IPS DF 19.7 (cell line): ENCODE measurements at regions not wholly inside any gene's neighbourhood (a gene's known extent, or its start where the extent isn't known, plus 50 kb on each side); places are given as distances from the start of the nearest gene placed in this dataset.

Experiments used
- DNase-seq: peaks from one replicate; pipeline ENCODE4 v3.0.0-alpha.2; 2013; ENCODE audit warnings: low read depth, low spot score

GRCh38 chr4:129167640-129168260, 71.8 kb downstream of the C4orf33 start:
- DNase-seq, result peak; percentile 30

DNA sequence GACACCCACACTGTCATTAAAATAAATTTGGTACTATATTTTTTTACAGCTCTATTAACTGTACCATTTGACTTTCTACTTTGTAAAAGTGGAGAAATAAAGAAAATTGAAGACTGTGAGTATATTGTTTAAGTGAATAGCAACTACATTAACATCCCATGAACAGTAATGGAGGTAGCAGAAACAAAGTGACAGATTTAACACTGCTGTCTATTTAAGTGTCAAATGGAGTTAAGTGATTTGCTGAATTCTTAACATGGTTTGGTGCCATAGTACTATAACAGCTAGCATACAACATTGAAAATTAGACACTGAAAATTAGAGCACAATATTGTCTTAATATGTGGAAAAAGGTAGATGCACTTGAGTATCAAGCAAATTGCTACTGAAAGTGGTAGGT, 76.2 kb downstream of the C4orf33 start:
- no peak for DNase-seq

GRCh38 chr4:129176864-129177263, 80.9 kb downstream of the C4orf33 start:
- no peak for DNase-seq

- DNase-seq, result no peak
Observed at GRCh38 chr4:129179276-129179675, 83.3 kb downstream of the C4orf33 start.

GRCh38 chr4:129189630-129190029, 93.7 kb downstream of the C4orf33 start:
- no peak for DNase-seq

- no peak for DNase-seq
Observed at GRCh38 chr4:129193357-129194100, 97.6 kb downstream of the C4orf33 start.

- DNase-seq, result no peak
Observed at GRCh38 chr4:129208481-129208880, 112.5 kb downstream of the C4orf33 start.

DNA sequence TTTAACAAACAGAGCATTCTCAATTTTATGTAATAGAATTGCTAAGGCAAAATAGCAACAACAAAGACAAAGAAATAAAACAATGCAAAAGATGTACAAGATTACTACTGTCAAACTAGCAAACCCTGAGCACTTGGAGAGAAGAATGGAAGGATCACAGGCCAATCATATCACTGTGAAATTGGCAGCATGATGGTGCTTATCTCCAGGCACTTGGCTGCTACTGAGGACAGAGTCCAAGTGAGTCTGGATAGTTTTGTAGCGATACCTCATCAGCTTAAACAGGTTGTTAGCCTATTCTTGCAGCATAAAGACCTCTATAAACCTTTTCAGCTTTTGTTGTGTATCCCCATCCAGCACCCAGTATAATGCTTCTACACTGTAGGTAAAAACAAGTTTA, 117.7 kb downstream of the C4orf33 start:
- no peak for DNase-seq

DNA sequence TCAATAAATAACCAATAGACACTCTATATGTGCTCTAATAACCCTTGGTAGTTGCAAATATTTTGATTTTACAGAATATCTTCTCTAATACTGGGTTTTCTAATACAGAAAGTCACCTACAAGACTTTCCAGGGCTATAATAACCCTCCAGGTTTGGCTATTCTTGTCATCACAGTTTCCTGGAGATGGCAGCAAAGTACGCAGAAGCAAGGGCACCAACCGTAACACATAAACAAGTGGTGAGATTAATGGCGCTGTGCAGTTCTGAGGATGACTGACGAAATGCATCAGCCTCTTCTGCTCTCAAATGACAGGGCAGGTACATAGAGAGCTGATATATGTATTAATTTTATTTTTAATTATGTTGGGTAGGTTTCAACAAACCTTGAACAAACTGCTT, 122.4 kb downstream of the C4orf33 start:
- DNase-seq, result no peak

DNA sequence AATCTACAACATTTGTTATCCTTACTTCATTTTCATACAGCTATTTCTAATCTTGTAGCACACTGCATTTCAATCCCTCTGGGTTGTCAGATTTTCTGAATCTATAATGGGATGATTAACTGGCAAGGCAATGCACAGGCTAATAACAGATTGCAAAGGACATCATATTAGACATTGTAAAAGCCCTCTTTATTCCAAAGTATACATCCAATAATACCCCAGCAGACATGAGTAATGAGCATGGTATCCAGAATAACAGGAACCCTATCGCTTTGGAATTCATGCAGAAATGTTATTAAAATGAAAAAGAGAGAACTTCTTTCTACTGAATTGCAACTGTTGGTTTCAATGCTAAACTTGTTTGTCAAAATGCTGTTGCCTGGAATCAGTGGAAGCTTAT, 122.9 kb downstream of the C4orf33 start:
- DNase-seq, result no peak

DNA sequence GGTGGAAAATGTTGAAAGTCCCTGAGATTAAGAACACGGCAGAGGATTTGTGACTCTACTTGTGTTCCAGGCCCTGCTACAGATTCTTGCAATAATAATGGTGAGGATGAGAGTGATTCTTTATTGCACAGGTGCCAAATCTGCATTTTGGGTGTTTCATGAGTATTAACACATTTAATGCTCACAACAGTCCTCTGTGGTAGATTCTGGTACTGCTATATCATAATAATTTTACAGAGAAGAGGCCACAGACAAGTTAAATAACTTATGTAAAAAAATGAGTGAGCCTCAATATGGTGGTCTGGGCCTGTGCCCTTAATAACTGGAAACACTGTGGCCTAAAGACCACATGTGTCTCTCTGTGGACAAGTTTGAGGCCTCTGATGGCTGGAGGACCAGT, 124.3 kb downstream of the C4orf33 start:
- DNase-seq, result no peak

DNA sequence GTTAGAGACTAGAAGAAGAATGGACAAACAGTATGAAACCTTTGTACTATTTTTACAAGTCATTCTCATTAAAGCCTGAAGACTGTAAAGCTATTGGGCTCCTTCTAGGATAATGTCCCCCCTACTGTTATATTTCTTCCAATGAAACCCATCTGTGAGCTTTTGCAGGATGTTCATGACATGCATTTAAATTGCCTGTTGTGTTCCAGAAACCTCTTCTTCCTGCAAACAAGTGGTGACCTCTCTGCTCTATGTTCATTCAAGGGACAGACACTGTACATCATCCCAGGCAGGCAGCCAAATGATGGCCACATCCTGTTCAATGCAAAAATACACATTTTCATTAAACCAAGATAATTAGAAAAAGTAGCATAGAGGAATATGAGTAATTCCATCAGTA, 128.0 kb downstream of the C4orf33 start:
- DNase-seq, result no peak

DNA sequence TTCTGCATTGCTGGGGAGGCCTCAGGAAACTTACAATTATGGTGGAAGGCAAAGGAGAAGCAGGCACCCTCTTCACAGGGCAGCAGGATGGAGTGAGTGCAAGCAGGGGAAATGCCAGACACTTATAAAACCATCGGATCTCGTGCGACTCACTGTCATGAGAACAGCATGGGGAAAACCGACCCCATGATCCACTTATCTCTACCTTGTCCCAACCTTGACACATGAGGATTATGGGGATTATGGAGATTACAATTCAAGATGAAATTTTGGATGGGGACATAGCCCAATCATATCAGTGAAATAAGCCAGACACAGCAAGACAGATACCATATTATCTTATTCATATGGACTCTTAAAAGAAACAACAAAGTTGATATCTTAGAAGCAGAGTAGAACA, 134.9 kb downstream of the C4orf33 start:
- DNase-seq, result no peak

- no peak for DNase-seq
Observed at GRCh38 chr4:129231945-129232588, 136.1 kb downstream of the C4orf33 start.

DNA sequence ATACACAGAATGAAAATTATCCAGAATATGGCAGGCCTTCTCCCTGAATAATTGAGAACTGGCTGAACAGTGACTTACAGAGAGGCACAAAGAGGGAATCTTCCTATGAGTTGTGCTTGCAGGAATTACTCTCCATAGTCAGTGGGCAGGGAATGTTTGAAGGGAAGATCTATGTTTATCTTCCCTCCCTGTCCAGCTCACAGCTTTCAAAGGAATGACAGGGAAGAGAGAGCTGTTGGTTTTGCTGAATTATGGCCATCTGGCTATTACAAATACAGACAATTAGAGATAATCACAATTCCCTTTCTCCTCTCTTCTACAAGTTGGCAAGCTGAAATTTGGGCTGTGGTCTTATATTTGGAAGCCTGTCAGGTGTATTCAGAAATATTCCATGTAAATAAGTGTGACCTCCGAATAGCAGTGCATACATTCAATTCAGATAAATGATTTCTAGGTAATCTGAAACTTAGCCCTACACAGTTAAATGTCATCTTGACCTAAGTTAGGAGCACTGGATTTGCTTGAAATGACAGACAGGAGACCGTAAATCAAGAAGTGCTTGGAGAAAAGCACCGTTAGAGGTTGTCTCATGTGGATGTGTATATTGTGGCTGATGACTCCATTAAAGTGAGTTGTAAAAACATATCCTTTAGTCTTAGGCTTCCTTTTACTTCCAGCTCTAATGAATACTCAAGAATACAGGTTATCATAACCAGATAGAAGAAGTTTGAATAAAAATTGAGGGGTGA, 136.8 kb downstream of the C4orf33 start:
- no peak for DNase-seq

GRCh38 chr4:129233691-129234090, 137.7 kb downstream of the C4orf33 start:
- no peak for DNase-seq

DNA sequence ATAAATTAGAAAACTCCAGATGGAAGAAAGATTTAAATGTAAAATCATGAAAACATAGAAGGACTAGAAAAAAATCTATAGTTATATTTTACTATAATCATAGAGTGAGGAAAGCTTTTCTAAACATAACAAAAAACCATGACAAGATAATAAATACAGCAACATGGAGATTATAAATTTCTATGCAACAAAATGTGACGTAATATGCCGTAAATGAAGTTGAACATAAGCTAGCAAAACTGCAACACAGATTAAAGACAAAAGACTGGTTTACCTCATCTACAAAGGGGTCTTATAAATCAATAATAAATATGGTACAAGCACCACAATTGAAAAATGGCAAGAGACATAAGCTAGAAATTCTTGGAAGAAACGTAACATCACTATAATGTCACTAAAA, 140.4 kb downstream of the C4orf33 start:
- no peak for DNase-seq

GRCh38 chr4:129239088-129239487, 143.1 kb downstream of the C4orf33 start:
- no peak for DNase-seq

DNA sequence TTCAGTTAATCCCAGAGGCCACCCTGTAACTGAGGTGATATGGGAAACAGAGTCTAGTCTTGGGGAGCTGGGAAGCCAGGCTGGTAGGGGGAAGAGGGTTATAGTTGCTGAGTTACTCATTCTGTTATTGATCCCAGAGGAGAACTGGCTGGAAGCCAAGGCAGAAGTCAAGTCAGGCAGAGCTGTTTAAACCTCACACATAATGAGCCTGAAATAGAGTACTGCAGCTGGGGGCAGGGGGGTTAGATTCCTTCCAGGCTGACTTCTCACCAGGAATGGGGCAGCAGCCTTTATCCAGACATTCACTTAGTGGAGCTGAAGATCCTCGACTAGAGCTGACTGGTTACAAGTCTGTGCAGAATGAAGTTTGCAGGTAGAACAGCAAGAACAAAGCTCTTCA, 144.9 kb downstream of the C4orf33 start:
- DNase-seq, result no peak

DNA sequence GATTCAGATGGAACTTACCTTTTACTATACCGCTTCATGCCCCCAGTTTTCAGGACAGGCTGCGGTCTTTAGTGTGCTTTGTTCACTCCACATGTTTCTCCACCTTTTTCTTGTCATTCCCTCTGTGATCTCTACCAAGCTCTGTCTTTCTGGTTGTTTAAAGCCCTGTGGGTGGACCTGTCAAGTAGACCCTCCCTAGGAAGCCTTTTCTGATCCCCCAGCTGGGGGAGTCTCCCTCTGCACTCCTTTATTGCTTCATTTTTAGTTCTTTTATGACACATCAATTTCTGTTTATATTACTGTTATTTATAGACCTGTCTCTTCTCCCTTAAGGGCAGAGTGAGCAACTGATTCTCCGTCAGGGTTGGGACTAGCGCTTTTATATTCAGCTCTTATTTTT, 150.2 kb downstream of the C4orf33 start:
- no peak for DNase-seq

DNA sequence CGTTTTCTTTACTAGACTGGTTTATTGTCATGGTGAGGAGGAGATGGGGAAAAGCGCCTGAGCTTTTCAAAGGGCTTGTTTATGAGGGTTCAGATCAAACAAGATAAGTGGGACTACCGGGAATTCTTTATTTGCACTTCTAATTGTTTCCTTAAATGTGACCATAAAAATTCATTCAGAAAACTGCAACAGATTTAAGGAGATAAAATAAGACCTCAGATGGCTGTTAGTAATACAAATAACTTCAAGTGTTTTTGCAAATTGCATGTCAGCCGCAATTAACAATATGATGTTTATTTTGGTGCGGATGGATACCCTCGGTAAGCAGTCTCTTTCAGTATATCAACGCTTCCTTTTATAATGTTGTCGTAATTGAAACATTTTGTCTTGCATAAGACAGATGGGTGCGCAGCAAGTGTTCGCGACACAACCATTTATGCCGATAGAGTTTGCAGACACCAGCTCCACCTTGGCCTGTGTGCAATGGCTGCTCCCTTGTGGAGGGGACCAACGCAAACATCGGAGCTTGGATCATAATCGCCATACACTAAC, 151.0 kb downstream of the C4orf33 start:
- DNase-seq, result no peak

- DNase-seq, result no peak
Observed at GRCh38 chr4:129248621-129249020, 152.7 kb downstream of the C4orf33 start.
